ENCODE measurements at regions not wholly inside any gene's neighbourhood (a gene's known extent, or its start where the extent isn't known, plus 50 kb on each side); places are given as distances from the start of the nearest gene placed in this dataset.

DNA sequence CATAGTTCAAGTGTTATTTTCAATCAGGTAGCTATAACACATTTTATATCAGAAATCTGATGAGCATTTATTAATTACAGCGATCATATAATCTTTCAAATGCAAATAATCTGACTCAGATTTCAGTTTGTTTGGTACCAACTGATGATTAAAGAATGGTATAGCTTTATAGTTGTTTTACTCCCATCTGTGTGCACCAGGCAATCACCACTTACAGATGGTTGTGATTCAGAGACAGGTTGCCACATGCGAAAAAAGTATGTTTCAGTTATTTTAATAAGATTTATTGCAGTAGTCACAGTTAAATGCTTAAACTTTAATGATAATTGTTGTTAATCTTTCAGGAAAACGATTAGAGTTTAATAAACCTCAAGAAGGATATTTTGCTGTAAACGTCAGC is 155.1 kb upstream of the ARRDC3 start:
- Histone ChIP-seq H3K4me3 (no peak overlapping the region), H3K4me1 (no peaks in the 10 kb centered on the region), H3K9me3 (no peaks in the 10 kb centered on the region), H3K27me3 (no peaks in the 10 kb centered on the region), H3K36me3 (no peaks in the 10 kb centered on the region), H3K27ac (no peak overlapping the region)
- 59% methylated on average over 4 of the region's 4 CpGs for WGBS (ENCODE audit: insufficient coverage, low coverage, low lambda C conversion rate, missing lambda C conversion rate)
- ATAC-seq = no peak
- TF ChIP-seq, protein P1, sequence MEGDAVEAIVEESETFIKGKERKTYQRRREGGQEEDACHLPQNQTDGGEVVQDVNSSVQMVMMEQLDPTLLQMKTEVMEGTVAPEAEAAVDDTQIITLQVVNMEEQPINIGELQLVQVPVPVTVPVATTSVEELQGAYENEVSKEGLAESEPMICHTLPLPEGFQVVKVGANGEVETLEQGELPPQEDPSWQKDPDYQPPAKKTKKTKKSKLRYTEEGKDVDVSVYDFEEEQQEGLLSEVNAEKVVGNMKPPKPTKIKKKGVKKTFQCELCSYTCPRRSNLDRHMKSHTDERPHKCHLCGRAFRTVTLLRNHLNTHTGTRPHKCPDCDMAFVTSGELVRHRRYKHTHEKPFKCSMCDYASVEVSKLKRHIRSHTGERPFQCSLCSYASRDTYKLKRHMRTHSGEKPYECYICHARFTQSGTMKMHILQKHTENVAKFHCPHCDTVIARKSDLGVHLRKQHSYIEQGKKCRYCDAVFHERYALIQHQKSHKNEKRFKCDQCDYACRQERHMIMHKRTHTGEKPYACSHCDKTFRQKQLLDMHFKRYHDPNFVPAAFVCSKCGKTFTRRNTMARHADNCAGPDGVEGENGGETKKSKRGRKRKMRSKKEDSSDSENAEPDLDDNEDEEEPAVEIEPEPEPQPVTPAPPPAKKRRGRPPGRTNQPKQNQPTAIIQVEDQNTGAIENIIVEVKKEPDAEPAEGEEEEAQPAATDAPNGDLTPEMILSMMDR (IDR thresholded peaks at IDR 0.05) = no peak
- TF ChIP-seq POLR2A (IDR thresholded peaks at IDR 0.05) = no peak
- intact Hi-C loops (cut with DNase I) = no loop called here
- DNase-seq = no peak

DNA sequence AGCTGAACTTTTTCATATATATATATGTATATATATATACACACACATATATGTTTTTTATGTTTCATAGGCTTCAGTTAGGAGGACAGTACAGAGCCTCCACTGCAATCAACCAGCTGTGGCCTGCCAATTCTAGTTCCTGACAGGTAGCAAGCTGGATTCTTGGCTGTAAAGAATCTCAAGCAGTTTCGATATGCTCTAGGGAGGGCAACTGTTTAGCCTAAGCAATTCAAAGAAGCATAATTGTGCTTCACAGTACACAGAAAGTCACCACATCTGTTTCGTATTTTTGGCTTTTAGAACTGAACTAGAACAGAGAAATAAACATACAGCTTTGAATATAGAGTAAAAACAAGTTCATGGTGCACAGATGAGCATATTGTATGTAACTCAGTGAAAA is 152.4 kb upstream of the ARRDC3 start:
- 38% methylated on average over 2 of the region's 2 CpGs for WGBS (ENCODE audit: insufficient coverage, low coverage, low lambda C conversion rate, missing lambda C conversion rate)
- intact Hi-C loops (cut with DNase I) = no loop called here

DNA sequence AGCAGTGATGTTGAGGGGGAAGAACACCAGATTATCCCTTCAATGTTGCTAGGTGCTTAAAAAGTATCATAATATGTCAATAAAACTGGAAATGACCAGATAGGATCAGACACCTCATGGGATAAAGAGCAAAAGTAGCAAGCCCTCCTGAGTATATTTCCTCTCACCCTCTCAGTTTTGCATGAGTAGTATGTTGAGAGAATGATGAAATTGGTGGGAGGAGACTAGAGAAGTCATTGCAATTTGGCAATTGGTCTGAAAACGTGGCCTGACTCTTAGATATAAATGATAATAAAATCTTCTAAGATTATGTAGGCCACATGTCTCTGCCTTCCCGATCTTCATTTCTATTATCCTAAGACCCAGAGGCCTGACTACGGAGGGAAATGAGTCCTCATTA is 151.2 kb upstream of the ARRDC3 start:
- Histone ChIP-seq H3K27me3 (no peaks in the 10 kb centered on the region), H3K27ac (no peak overlapping the region), H3K4me1 (no peaks in the 10 kb centered on the region), H3K36me3 (no peaks in the 10 kb centered on the region), H3K4me3 (no peak overlapping the region), H3K9me3 (no peaks in the 10 kb centered on the region)
- WGBS (ENCODE audit: insufficient coverage, low coverage, low lambda C conversion rate, missing lambda C conversion rate) = 64% methylated on average over 3 of the region's 3 CpGs
- TF ChIP-seq, protein P1 (IDR thresholded peaks at IDR 0.05) = no peak
- TF ChIP-seq POLR2A (IDR thresholded peaks at IDR 0.05) = no peak
- no peak for ATAC-seq
- no peak for DNase-seq
- intact Hi-C loops (cut with DNase I) = no loop called here

More for the DNA sequence above, 152.4 kb upstream of the ARRDC3 start:
- Histone ChIP-seq H3K27me3 (no peaks in the 10 kb centered on the region), H3K9me3 (no peaks in the 10 kb centered on the region), H3K4me1 (no peaks in the 10 kb centered on the region), H3K27ac (no peak overlapping the region), H3K4me3 (no peak overlapping the region), H3K36me3 (no peaks in the 10 kb centered on the region)
- DNase-seq (no peak), ATAC-seq (no peak)
- TF ChIP-seq, protein P1 (IDR thresholded peaks at IDR 0.05) = no peak
- TF ChIP-seq POLR2A (IDR thresholded peaks at IDR 0.05) = no peak

DNA sequence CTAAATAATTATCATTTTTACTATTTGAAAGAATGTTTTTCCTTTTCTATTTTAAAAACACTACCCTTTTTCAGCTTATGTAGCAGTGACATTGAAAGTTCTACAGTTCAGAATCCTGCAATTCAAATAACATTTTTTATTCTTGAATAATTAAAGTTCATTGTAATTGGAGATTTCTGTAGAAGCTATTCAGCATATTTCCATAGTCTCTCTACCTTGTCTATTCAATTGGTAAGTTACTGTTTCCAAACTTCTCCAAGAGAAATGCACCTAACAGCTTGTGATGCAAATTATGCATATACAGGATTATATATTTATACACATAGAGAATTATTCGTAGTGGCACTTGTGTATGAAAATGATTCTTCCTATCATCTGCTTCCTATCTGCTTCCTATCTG is 149.7 kb upstream of the ARRDC3 start:
- Histone ChIP-seq H3K4me3 (no peak overlapping the region), H3K27ac (no peak overlapping the region), H3K27me3 (no peaks in the 10 kb centered on the region), H3K36me3 (no peaks in the 10 kb centered on the region), H3K4me1 (no peaks in the 10 kb centered on the region), H3K9me3 (no peaks in the 10 kb centered on the region)
- intact Hi-C loops (cut with DNase I) = no loop called here
- no peak for DNase-seq
- WGBS (ENCODE audit: insufficient coverage, low coverage, low lambda C conversion rate, missing lambda C conversion rate) = 50% methylated on average over 1 of the region's 1 CpG
- TF ChIP-seq, protein P1 (IDR thresholded peaks at IDR 0.05) = no peak
- TF ChIP-seq POLR2A (IDR thresholded peaks at IDR 0.05) = no peak
- no peak for ATAC-seq

DNA sequence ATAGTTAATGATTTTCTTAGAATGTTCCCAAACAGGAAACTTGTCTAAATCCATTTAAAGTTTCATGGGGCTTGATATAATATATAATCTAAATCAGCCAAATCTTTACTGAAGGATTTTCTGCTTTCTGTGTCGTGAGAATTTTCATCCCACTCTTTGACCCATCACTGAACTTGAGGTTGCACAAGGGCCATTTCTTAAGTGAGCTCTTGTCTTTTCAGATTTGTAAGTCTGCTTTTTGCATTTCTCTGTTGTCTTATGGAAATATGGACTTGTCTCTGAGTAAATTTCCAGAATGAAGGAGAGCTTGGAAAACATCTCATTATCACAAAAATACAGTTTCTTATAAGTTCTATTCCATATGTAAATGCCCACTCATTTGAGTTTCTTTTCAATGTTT is 149.2 kb upstream of the ARRDC3 start:
- DNase-seq (no peak), ATAC-seq (no peak)
- WGBS (ENCODE audit: insufficient coverage, low coverage, low lambda C conversion rate, missing lambda C conversion rate) = 40% methylated on average over 1 of the region's 1 CpG
- Histone ChIP-seq H3K4me3 (no peak overlapping the region), H3K27ac (no peak overlapping the region), H3K27me3 (no peaks in the 10 kb centered on the region), H3K4me1 (no peaks in the 10 kb centered on the region), H3K9me3 (no peaks in the 10 kb centered on the region), H3K36me3 (no peaks in the 10 kb centered on the region)
- intact Hi-C loops (cut with DNase I) = no loop called here
- no peak for TF ChIP-seq POLR2A (IDR thresholded peaks at IDR 0.05)
- TF ChIP-seq, protein P1 (IDR thresholded peaks at IDR 0.05) = no peak
